Activated naive CD8-positive, alpha-beta T cell treated with anti-CD3 and anti-CD28 coated beads for 36 hours (primary cell): ENCODE measurements at regions not wholly inside any gene's neighbourhood (a gene's known extent, or its start where the extent isn't known, plus 50 kb on each side); places are given as distances from the start of the nearest gene placed in this dataset.

Source experiments
- DNase-seq: peaks from one replicate; pipeline ENCODE4 v3.0.0; 2021
- H3K27ac Mint-ChIP-seq: one replicate; pipeline ENCODE4 v1.8.0; 2022; ENCODE audit warnings: mild to moderate bottlenecking, moderate library complexity, mixed read lengths
- H3K27me3 Mint-ChIP-seq: one replicate; pipeline ENCODE4 v1.8.0; 2022; ENCODE audit warnings: mild to moderate bottlenecking, mixed read lengths
- H3K36me3 Mint-ChIP-seq: one replicate; pipeline ENCODE4 v1.8.0; 2021; ENCODE audit warnings: mild to moderate bottlenecking, mixed read lengths
- H3K4me1 Mint-ChIP-seq: one replicate; pipeline ENCODE4 v1.8.0; 2021; ENCODE audit warnings: mixed read lengths
- H3K4me3 Mint-ChIP-seq: one replicate; pipeline ENCODE4 v1.8.0; 2022; ENCODE audit warnings: mild to moderate bottlenecking, moderate library complexity, mixed read lengths
- H3K9me3 Mint-ChIP-seq: one replicate; pipeline ENCODE4 v1.8.0; 2022; ENCODE audit warnings: mixed read lengths

- peaks cover 6% of the 10 kb centered on the region for H3K27me3 Mint-ChIP-seq
- no peaks in the 10 kb centered on the region for H3K4me1 Mint-ChIP-seq
- H3K27ac Mint-ChIP-seq, result no peak overlapping the region
- no peaks in the 10 kb centered on the region for H3K9me3 Mint-ChIP-seq
- H3K36me3 Mint-ChIP-seq, result no peaks in the 10 kb centered on the region
- no peak overlapping the region for H3K4me3 Mint-ChIP-seq
- no peak for DNase-seq
Observed at GRCh38 chr1:76799700-76800099, 67.6 kb upstream of the ST6GALNAC5 start.

DNA sequence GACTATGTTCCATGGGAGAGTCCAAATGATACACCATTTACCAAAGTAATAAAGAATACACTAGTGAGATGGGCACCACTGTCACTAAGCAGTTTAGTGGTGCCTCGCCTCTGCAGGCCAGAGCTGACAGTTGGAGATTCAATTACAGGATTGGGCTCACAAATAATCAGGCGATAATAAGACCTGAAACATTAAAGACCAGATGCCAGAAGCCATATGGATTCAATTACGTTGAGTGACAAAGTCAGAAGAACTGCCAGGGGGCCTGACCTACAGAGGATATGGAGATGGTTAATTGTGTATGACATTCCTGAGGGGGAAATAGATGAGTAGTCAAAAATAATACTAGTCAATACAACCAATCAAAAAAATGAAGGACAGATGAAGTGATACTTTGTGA lies 65.2 kb upstream of the ST6GALNAC5 start:
- DNase-seq, result no peak
- Mint-ChIP-seq H3K9me3 (no peaks in the 10 kb centered on the region), H3K36me3 (no peaks in the 10 kb centered on the region), H3K27ac (no peak overlapping the region), H3K4me1 (peaks cover 2% of the 10 kb centered on the region), H3K4me3 (no peak overlapping the region), H3K27me3 (peaks cover 6% of the 10 kb centered on the region)

- Mint-ChIP-seq H3K9me3 (no peaks in the 10 kb centered on the region), H3K4me1 (peaks cover 2% of the 10 kb centered on the region), H3K36me3 (no peaks in the 10 kb centered on the region), H3K27me3 (no peaks in the 10 kb centered on the region), H3K4me3 (no peak overlapping the region), H3K27ac (no peak overlapping the region)
- DNase-seq, result no peak
Observed at GRCh38 chr1:76807543-76808260, 59.6 kb upstream of the ST6GALNAC5 start.
